Tibial nerve (tissue), 4 donors: ENCODE measurements at regions not wholly inside any gene's neighbourhood (a gene's known extent, or its start where the extent isn't known, plus 50 kb on each side); places are given as distances from the start of the nearest gene placed in this dataset.

ENCODE experiments used
- DNase-seq, 2 donors: peaks; one replicate each; pipeline ENCODE4 v3.0.0-alpha.2; 2019; ENCODE audit warnings: low spot score in 2 of 2
- H3K27ac ChIP-seq, 4 donors: fragments of 200-600 bp; sonication (generic) in 3 of 4; one replicate each; pipeline ENCODE4 v1.5.1; 2017 to 2019; ENCODE audit warnings: mild to moderate bottlenecking in 1 of 4
- H3K27me3 ChIP-seq, 2 donors: fragments of 200-600 bp; sonication (generic) in 1 of 2; one replicate each; pipeline versions ENCODE4 v1.5.1 to v1.6.0; 2017 to 2019
- H3K36me3 ChIP-seq, 3 donors: fragments of 200-600 bp; sonication (generic); one replicate each; pipeline ENCODE4 v1.5.1; 2018 to 2019
- H3K4me1 ChIP-seq, 4 donors: fragments of 200-600 bp; sonication (generic) in 3 of 4; one replicate each; pipeline ENCODE4 v1.5.1; 2017 to 2019
- H3K4me3 ChIP-seq, 4 donors: fragments of 200-600 bp; sonication (generic) in 3 of 4; one replicate each; pipeline ENCODE4 v1.5.1; 2017 to 2019; ENCODE audit warnings: mild to moderate bottlenecking in 1 of 4, moderate library complexity in 1 of 4
- H3K9me3 ChIP-seq, 4 donors: fragments of 200-600 bp; sonication (generic) in 3 of 4; one replicate each; pipeline ENCODE4 v1.5.1; 2017 to 2019
- CTCF ChIP-seq, 5 experiments: fragments of 200-600 bp in 3 of 5; fragments of 450-650 bp in 2 of 5; sonication (generic) in 3 of 5; IDR thresholded peaks; one replicate each; pipeline ENCODE4 v1.5.1; 2016 to 2019; ENCODE audit warnings: antibody characterized with exemption in 5 of 5, mild to moderate bottlenecking in 3 of 5, moderate library complexity in 2 of 5
- EP300 ChIP-seq, 2 donors: sonication (generic); formaldehyde crosslinking; IDR thresholded peaks; one replicate each; pipeline ENCODE4 v1.6.1; 2017; ENCODE audit warnings: antibody characterized with exemption in 2 of 2, mild to moderate bottlenecking in 1 of 2
- POLR2A ChIP-seq, 2 donors: fragments of 450-650 bp; IDR thresholded peaks; one replicate each; pipeline ENCODE4 v1.6.1; 2017; ENCODE audit warnings: antibody characterized with exemption in 2 of 2, mild to moderate bottlenecking in 2 of 2, moderate library complexity in 2 of 2
- WGBS, 2 donors: methylation state at CpG; one replicate each; pipeline ENCODE4 v1.1.5; 2018; 5-methylcytosine and 5-hydroxymethylcytosine counted together

- Histone ChIP-seq H3K36me3 (no peaks in the 10 kb centered on the region), H3K4me3 (no peak overlapping the region), H3K27ac (no peak overlapping the region), H3K9me3 (no peaks in the 10 kb centered on the region), H3K27me3 (no peaks in the 10 kb centered on the region), H3K4me1 (no peaks in the 10 kb centered on the region)
- DNase-seq, result no peak
- 39 to 48% methylated on average over 3 of the region's 3 CpGs for WGBS, 2 donors
- TF ChIP-seq POLR2A (IDR thresholded peaks at IDR 0.05) (no peak), EP300 (IDR thresholded peaks at IDR 0.05) (no peak), CTCF (IDR thresholded peaks at IDR 0.05) (no peak)
Measured at GRCh38 chr4:10192331-10192730, 75.7 kb upstream of the WDR1 start.

GRCh38 chr4:10188400-10189004, 71.9 kb upstream of the WDR1 start:
- H3K27ac ChIP-seq, result no peak overlapping the region
- H3K4me1 ChIP-seq, result no peaks in the 10 kb centered on the region
- H3K36me3 ChIP-seq, result no peaks in the 10 kb centered on the region
- WGBS, 2 donors, result 75 to 91% methylated on average over 2 of the region's 2 CpGs
- TF ChIP-seq POLR2A (IDR thresholded peaks at IDR 0.05) (no peak), CTCF (IDR thresholded peaks at IDR 0.05) (no peak), EP300 (IDR thresholded peaks at IDR 0.05) (no peak)
- no peak for DNase-seq
- H3K9me3 ChIP-seq, result no peaks in the 10 kb centered on the region
- H3K4me3 ChIP-seq, result no peak overlapping the region
- no peaks in the 10 kb centered on the region for H3K27me3 ChIP-seq

- Histone ChIP-seq H3K4me1 (no peaks in the 10 kb centered on the region), H3K36me3 (no peaks in the 10 kb centered on the region), H3K27ac (no peak overlapping the region), H3K27me3 (no peaks in the 10 kb centered on the region), H3K9me3 (no peaks in the 10 kb centered on the region), H3K4me3 (no peak overlapping the region)
- DNase-seq, result no peak
- TF ChIP-seq POLR2A (IDR thresholded peaks at IDR 0.05), result no peak
- no peak for TF ChIP-seq CTCF (IDR thresholded peaks at IDR 0.05)
- WGBS, 2 donors, result 44 to 48% methylated on average over 3 of the region's 3 CpGs
Measured at GRCh38 chr4:10186228-10187214, 69.9 kb upstream of the WDR1 start.

GRCh38 chr4:10185518-10186227, 69.1 kb upstream of the WDR1 start:
- no peaks in the 10 kb centered on the region for H3K27me3 ChIP-seq
- TF ChIP-seq POLR2A (IDR thresholded peaks at IDR 0.05), result no peak
- no peak for TF ChIP-seq CTCF (IDR thresholded peaks at IDR 0.05)
- no peak for TF ChIP-seq EP300 (IDR thresholded peaks at IDR 0.05)
- WGBS, 2 donors, result 88 to 96% methylated on average over 5 of the region's 5 CpGs

More at GRCh38 chr4:10185518-10186227, 69.1 kb upstream of the WDR1 start:
- H3K4me1 ChIP-seq, result no peaks in the 10 kb centered on the region
- no peaks in the 10 kb centered on the region for H3K36me3 ChIP-seq
- no peak overlapping the region for H3K27ac ChIP-seq
- no peak overlapping the region for H3K4me3 ChIP-seq
- DNase-seq, result no peak
- H3K9me3 ChIP-seq, result no peaks in the 10 kb centered on the region
